GM23338 (cell line): ENCODE measurements at regions not wholly inside any gene's neighbourhood (a gene's known extent, or its start where the extent isn't known, plus 50 kb on each side); places are given as distances from the start of the nearest gene placed in this dataset.

Source experiments
- EZH2 ChIP-seq: fragments of 200-600 bp; sonication (generic); IDR thresholded peaks from one replicate; pipeline ENCODE4 v1.8.0; 2017; ENCODE audit warnings: antibody characterized with exemption, mild to moderate bottlenecking, low read depth; ENCODE audit not compliant: unreplicated experiment
- EZH2phosphoT487 ChIP-seq: fragments of 200-600 bp; sonication (generic); IDR thresholded peaks from one replicate; pipeline ENCODE4 v1.8.1; 2018; ENCODE audit warnings: antibody characterized with exemption; ENCODE audit not compliant: unreplicated experiment
- POLR2AphosphoS5 ChIP-seq: IDR thresholded peaks from 2 replicates; pipeline ENCODE4 v1.6.1; 2016; ENCODE audit warnings: antibody characterized with exemption, low read depth
- STAT1 ChIP-seq: IDR thresholded peaks from one replicate; pipeline ENCODE4 v1.6.1; 2016; ENCODE audit warnings: antibody characterized with exemption; ENCODE audit not compliant: unreplicated experiment
- ZNF114 ChIP-seq: fragments of 250-450 bp; sonication (Bioruptor Pico); IDR thresholded peaks from 2 replicates; pipeline ENCODE4 v1.5.0; 2020; ENCODE audit warnings: mild to moderate bottlenecking, moderate library complexity
- TF ChIP-seq, protein P1 (sequence below), 2 experiments: fragments of 200-600 bp in 1 of 2; sonication (generic) in 1 of 2; conservative IDR thresholded peaks; 2 replicates each; pipeline versions ENCODE4 v1.5.1 to v1.6.1; 2016 to 2017; ENCODE audit warnings: antibody characterized with exemption in 2 of 2, low read depth in 2 of 2, mild to moderate bottlenecking in 2 of 2, moderate library complexity in 1 of 2
- TF ChIP-seq, protein P2 (sequence below): IDR thresholded peaks from one replicate; pipeline ENCODE4 v1.6.1; 2018; ENCODE audit warnings: antibody characterized with exemption; ENCODE audit not compliant: unreplicated experiment

GRCh38 chr7:25926451-25926850 is 225.5 kb upstream of the NFE2L3 start:
- TF ChIP-seq, protein P1, sequence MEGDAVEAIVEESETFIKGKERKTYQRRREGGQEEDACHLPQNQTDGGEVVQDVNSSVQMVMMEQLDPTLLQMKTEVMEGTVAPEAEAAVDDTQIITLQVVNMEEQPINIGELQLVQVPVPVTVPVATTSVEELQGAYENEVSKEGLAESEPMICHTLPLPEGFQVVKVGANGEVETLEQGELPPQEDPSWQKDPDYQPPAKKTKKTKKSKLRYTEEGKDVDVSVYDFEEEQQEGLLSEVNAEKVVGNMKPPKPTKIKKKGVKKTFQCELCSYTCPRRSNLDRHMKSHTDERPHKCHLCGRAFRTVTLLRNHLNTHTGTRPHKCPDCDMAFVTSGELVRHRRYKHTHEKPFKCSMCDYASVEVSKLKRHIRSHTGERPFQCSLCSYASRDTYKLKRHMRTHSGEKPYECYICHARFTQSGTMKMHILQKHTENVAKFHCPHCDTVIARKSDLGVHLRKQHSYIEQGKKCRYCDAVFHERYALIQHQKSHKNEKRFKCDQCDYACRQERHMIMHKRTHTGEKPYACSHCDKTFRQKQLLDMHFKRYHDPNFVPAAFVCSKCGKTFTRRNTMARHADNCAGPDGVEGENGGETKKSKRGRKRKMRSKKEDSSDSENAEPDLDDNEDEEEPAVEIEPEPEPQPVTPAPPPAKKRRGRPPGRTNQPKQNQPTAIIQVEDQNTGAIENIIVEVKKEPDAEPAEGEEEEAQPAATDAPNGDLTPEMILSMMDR (conservative IDR thresholded peaks at IDR 0.05; ENCODE audit: low read depth in 2 of 2), result no peak
- TF ChIP-seq STAT1, result no peak
- TF ChIP-seq POLR2AphosphoS5, result no peak
- no peak for TF ChIP-seq EZH2
- TF ChIP-seq ZNF114, result no peak
- TF ChIP-seq, protein P2, sequence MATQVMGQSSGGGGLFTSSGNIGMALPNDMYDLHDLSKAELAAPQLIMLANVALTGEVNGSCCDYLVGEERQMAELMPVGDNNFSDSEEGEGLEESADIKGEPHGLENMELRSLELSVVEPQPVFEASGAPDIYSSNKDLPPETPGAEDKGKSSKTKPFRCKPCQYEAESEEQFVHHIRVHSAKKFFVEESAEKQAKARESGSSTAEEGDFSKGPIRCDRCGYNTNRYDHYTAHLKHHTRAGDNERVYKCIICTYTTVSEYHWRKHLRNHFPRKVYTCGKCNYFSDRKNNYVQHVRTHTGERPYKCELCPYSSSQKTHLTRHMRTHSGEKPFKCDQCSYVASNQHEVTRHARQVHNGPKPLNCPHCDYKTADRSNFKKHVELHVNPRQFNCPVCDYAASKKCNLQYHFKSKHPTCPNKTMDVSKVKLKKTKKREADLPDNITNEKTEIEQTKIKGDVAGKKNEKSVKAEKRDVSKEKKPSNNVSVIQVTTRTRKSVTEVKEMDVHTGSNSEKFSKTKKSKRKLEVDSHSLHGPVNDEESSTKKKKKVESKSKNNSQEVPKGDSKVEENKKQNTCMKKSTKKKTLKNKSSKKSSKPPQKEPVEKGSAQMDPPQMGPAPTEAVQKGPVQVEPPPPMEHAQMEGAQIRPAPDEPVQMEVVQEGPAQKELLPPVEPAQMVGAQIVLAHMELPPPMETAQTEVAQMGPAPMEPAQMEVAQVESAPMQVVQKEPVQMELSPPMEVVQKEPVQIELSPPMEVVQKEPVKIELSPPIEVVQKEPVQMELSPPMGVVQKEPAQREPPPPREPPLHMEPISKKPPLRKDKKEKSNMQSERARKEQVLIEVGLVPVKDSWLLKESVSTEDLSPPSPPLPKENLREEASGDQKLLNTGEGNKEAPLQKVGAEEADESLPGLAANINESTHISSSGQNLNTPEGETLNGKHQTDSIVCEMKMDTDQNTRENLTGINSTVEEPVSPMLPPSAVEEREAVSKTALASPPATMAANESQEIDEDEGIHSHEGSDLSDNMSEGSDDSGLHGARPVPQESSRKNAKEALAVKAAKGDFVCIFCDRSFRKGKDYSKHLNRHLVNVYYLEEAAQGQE, result no peak
- no peak for TF ChIP-seq EZH2phosphoT487
